DND-41 (cell line): ENCODE measurements at regions not wholly inside any gene's neighbourhood (a gene's known extent, or its start where the extent isn't known, plus 50 kb on each side); places are given as distances from the start of the nearest gene placed in this dataset.

ENCODE experiments used
- ATAC-seq: fragments of 200-7000 bp; cut with Tn5 transposase; 3 replicates; pipeline ENCODE4 v1.9.1; 2021; ENCODE audit warnings: low read depth; ENCODE audit not compliant: insufficient read depth
- DNase-seq: peaks from one replicate; pipeline ENCODE4 v3.0.0-alpha.2; 2020
- H2AFZ ChIP-seq: 2 replicates; pipeline ENCODE4 v1.6.0; 2012; ENCODE audit warnings: low read depth, low read length
- H3K27ac ChIP-seq: 2 replicates; pipeline ENCODE4 v1.5.1; 2012; ENCODE audit warnings: low read length, inconsistent platforms
- H3K27me3 ChIP-seq: fragments of 200-600 bp; sonication (generic); 2 replicates; pipeline ENCODE4 v1.6.0; 2012; ENCODE audit warnings: low read length, mild to moderate bottlenecking, inconsistent platforms; ENCODE audit not compliant: insufficient read depth, poor library complexity
- H3K36me3 ChIP-seq: 2 replicates; pipeline ENCODE4 v1.5.1; 2012; ENCODE audit warnings: low read length, inconsistent platforms; ENCODE audit not compliant: insufficient read depth
- H3K4me1 ChIP-seq: 2 replicates; pipeline ENCODE4 v1.5.1; 2012; ENCODE audit warnings: mild to moderate bottlenecking, low read length; ENCODE audit not compliant: insufficient read depth
- H3K4me2 ChIP-seq: 2 replicates; pipeline ENCODE4 v1.6.0; 2012; ENCODE audit warnings: mild to moderate bottlenecking, moderate library complexity, low read length, inconsistent platforms; ENCODE audit not compliant: insufficient read depth
- H3K4me3 ChIP-seq, 2 experiments: fragments of 200-600 bp in 1 of 2; shearing (Covaris generic) in 1 of 2; 2 replicates each; pipeline ENCODE4 v1.5.1; 2012 to 2016; ENCODE audit warnings: inconsistent platforms in 2 of 2, low read length in 2 of 2, mild to moderate bottlenecking in 2 of 2, low read depth in 1 of 2, moderate library complexity in 1 of 2
- H3K79me2 ChIP-seq: 2 replicates; pipeline ENCODE4 v1.6.0; 2012; ENCODE audit warnings: low read length, inconsistent platforms; ENCODE audit not compliant: insufficient read depth
- H3K9ac ChIP-seq: 2 replicates; pipeline ENCODE4 v1.6.0; 2012; ENCODE audit warnings: low read depth, mild to moderate bottlenecking, inconsistent platforms, low read length, moderate library complexity
- H3K9me3 ChIP-seq: 2 replicates; pipeline ENCODE4 v1.5.1; 2012; ENCODE audit warnings: low read length, moderate library complexity, mild to moderate bottlenecking, inconsistent platforms; ENCODE audit not compliant: insufficient read depth, severe bottlenecking
- H4K20me1 ChIP-seq: 2 replicates; pipeline ENCODE4 v1.6.0; 2012; ENCODE audit warnings: low read length; ENCODE audit not compliant: insufficient read depth
- EZH2 ChIP-seq: IDR thresholded peaks from 3 replicates; pipeline ENCODE4 v1.6.1; 2012; ENCODE audit warnings: borderline replicate concordance, low read depth, mild to moderate bottlenecking, moderate library complexity, low read length, inconsistent platforms; ENCODE audit not compliant: severe bottlenecking
- TF ChIP-seq, protein P1 (sequence below): IDR thresholded peaks from 2 replicates; pipeline ENCODE4 v1.5.1; 2012; ENCODE audit warnings: borderline replicate concordance, low read length, moderate library complexity, mild to moderate bottlenecking; ENCODE audit not compliant: poor library complexity, severe bottlenecking; ENCODE audit errors: extremely low read depth

DNA sequence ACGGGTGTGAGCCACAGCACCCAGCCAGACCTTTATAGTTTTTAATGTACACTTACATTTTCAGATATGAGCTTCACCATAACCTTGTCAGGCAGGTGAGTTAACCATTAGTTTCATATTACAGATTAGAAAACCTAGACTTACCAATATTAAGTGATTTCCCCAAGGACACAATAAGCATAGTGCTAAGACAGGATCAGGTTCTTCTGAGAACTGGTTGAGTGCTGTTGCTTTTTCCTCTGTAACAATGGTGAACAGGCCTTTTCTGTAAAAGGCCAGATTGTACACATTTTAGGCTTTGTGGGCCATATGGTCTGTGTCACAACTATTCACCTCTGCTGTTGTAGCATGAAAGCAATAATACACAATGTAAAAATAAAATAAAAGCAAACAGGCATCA lies 332.0 kb downstream of the PIK3C3 start:
- Histone ChIP-seq H4K20me1 (no peaks in the 10 kb centered on the region), H3K4me3 (no peak overlapping the region), H3K27ac (no peak overlapping the region), H3K9ac (no peak overlapping the region), H3K4me2 (no peak overlapping the region), H3K79me2 (no peaks in the 10 kb centered on the region), H3K4me1 (no peaks in the 10 kb centered on the region), H3K27me3 (no peaks in the 10 kb centered on the region), H3K9me3 (no peaks in the 10 kb centered on the region), H2AFZ (no peak overlapping the region), H3K36me3 (no peaks in the 10 kb centered on the region)
- no peak for TF ChIP-seq EZH2
- TF ChIP-seq, protein P1, sequence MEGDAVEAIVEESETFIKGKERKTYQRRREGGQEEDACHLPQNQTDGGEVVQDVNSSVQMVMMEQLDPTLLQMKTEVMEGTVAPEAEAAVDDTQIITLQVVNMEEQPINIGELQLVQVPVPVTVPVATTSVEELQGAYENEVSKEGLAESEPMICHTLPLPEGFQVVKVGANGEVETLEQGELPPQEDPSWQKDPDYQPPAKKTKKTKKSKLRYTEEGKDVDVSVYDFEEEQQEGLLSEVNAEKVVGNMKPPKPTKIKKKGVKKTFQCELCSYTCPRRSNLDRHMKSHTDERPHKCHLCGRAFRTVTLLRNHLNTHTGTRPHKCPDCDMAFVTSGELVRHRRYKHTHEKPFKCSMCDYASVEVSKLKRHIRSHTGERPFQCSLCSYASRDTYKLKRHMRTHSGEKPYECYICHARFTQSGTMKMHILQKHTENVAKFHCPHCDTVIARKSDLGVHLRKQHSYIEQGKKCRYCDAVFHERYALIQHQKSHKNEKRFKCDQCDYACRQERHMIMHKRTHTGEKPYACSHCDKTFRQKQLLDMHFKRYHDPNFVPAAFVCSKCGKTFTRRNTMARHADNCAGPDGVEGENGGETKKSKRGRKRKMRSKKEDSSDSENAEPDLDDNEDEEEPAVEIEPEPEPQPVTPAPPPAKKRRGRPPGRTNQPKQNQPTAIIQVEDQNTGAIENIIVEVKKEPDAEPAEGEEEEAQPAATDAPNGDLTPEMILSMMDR: no peak
- DNase-seq (no peak), ATAC-seq (no peak)

DNA sequence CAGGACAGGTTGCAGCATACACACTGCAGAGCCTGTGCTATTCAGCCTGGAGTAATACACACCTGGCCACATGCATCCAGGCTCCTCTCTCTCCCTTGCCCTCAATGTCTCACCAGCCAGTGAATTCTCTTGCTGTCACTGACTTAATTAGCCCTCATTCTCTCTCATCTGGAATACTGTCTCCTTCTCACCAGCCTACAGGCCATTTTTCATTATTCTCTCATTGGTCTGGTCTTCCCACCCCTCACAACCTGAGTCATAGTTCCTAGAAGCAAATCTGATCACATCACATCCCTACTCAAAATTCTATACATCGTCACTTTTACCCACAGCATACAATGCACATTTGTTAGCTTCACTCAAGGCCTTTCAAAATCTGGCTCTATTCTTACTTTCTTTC lies 333.1 kb downstream of the PIK3C3 start:
- Histone ChIP-seq H4K20me1 (no peaks in the 10 kb centered on the region), H2AFZ (no peak overlapping the region), H3K4me2 (no peak overlapping the region), H3K27me3 (no peaks in the 10 kb centered on the region), H3K79me2 (no peaks in the 10 kb centered on the region), H3K9ac (no peak overlapping the region), H3K4me3 (no peak overlapping the region), H3K9me3 (no peaks in the 10 kb centered on the region), H3K4me1 (no peaks in the 10 kb centered on the region), H3K36me3 (no peaks in the 10 kb centered on the region), H3K27ac (no peak overlapping the region)
- DNase-seq (no peak), ATAC-seq (no peak)
- TF ChIP-seq EZH2: no peak

DNA sequence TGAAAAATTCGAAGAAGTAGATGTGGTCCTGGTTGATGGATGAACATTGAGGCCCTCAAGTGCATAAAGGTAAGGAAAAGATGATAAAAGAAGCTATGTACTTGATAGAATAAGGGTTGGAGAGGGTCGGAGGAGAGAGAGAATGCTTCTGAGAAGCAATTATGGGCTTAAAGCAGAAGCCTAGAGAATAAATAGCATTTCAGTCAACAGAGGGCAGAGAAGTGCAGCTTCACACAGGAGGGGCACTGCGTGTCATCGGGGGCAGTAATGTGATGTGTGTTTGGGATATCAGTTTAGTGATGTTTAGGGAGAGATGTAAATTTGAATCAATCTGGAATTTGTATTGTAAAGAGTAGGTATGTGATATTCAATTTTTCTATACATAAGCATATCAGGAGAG lies 334.5 kb downstream of the PIK3C3 start:
- Histone ChIP-seq H4K20me1 (no peaks in the 10 kb centered on the region), H3K27me3 (no peaks in the 10 kb centered on the region), H3K79me2 (no peaks in the 10 kb centered on the region), H2AFZ (no peak overlapping the region), H3K4me2 (no peak overlapping the region), H3K36me3 (no peaks in the 10 kb centered on the region), H3K9ac (no peak overlapping the region), H3K27ac (no peak overlapping the region), H3K4me1 (no peaks in the 10 kb centered on the region), H3K4me3 (no peak overlapping the region), H3K9me3 (no peaks in the 10 kb centered on the region)
- no peak for DNase-seq
- ATAC-seq: no peak
- no peak for TF ChIP-seq EZH2
- TF ChIP-seq, protein P1: no peak

DNA sequence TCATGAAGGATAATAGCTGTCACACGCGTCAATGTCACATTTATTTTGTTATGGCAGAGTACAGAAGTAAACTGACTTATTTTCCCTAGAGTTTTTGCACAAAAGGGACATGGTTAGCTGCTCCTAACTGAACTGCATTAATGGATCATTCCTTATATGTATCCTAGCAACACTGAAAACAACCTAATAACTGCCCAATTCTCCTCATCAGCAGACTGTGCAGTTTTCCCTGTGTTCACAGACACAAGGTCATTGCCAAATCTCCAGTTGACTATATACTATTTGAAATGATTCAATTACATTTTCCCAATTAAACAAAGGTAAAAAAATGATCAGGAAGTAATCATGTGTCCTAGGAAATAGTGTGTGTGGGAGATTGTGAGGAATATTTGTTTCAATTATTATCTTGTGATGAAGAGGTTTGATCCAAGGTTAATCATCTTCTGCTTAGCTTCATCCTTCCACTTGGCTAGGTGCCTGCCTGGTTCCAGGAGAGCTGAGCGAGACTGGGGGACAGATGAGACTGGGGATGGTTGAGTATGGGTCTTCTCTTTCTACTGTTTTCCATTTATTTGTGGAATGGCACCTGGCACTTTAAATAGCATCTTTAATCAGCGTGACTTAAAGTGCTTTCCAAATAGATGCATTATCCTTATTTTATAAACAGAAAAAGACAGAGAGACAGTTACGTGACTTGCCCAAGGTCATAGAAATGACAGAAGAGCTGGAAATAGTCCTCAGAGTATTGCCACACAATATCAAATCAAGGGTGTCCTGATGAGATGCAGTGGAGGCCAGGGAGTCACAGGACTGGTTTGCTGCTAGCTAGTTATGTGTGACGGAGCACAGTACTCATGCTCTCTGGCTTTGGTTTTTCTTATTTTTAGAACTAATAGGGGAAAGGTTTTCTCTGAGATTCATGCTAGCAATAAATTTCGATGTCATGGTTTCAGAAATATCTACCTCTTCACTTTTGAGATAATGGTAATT lies 335.6 kb downstream of the PIK3C3 start:
- H3K4me1 ChIP-seq: no peaks in the 10 kb centered on the region
- no peaks in the 10 kb centered on the region for H3K79me2 ChIP-seq
- H3K9me3 ChIP-seq: no peaks in the 10 kb centered on the region
- no peaks in the 10 kb centered on the region for H3K36me3 ChIP-seq
- H3K4me3 ChIP-seq: no peak overlapping the region
- no peak overlapping the region for H2AFZ ChIP-seq
- no peak for TF ChIP-seq EZH2
- TF ChIP-seq, protein P1: no peak
- H3K27me3 ChIP-seq: no peaks in the 10 kb centered on the region
- H3K9ac ChIP-seq: no peak overlapping the region
- ATAC-seq: no peak
- no peaks in the 10 kb centered on the region for H4K20me1 ChIP-seq
- DNase-seq: no peak
- no peak overlapping the region for H3K27ac ChIP-seq
- no peak overlapping the region for H3K4me2 ChIP-seq
